ENCODE measurements at regions not wholly inside any gene's neighbourhood (a gene's known extent, or its start where the extent isn't known, plus 50 kb on each side); places are given as distances from the start of the nearest gene placed in this dataset.
"Not testable (repeated sequence)": the region's sequence is repeated elsewhere in the genome, so short reads cannot be mapped to it uniquely, and the experiment has no call there.

DNA sequence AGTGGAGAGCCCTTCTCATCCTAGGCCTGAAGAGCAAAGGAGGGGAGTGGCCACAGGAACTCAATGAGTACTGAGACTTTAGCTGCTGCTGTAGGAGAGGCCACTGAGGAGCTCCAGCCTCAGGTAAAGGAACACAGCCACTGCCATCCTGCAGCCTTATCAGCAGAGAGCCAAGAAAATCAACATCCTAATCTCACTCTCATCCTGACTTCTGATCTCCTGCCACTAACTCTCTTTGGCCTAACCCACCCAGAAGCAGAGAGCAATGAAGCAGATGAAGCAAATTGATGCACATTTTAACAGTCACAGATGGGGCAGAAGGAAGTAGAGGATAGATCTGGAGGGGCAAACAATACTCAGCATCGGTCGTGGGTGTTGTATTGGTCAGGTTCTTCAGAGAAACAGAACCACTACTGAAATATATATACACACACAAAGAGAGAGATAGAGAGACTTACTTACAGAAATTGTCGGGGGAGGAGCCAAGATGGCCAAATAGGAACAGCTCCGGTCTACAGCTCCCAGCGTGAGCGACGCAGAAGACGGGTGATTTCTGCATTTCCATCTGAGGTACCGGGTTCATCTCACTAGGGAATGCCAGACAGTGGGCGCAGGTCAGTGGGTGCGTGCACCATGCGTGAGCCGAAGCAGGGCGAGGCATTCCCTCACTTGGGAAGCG lies 297.6 kb downstream of the MTERF1 start:
- Mint-ChIP-seq H3K4me3 (ENCODE audit: low read depth) (no peak overlapping the region), H3K4me1 (ENCODE audit: low read depth) (no peaks in the 10 kb centered on the region), H3K36me3 (ENCODE audit: low read depth) (no peaks in the 10 kb centered on the region), H3K27me3 (ENCODE audit: low read depth) (no peaks in the 10 kb centered on the region), H3K9me3 (no peaks in the 10 kb centered on the region), H3K27ac (no peak overlapping the region)
- DNase-seq (ENCODE audit: low spot score) = no peak
- intact Hi-C loops (cut with micrococcal nuclease) = no loop called here

DNA sequence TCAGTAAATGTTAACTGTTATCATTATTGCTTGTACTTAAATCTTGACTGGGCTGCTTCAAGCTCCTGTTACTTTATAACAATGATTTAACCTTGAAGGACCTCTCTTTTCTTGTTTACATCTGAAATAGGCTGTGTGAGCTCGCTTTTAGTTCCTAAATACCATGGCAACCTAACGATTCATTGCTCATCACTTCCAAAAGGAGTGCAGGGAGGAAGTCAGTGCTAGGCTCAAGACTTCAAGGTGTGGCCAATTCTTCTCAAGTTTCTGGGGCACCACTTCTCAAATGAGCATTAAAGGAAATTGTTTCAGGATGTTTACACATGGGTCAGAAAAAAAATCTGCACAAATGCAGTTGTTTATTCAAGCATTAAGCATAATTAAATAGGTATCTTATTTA lies 284.2 kb downstream of the MTERF1 start:
- H3K4me3 Mint-ChIP-seq (ENCODE audit: low read depth) = no peak overlapping the region
- no peaks in the 10 kb centered on the region for H3K27me3 Mint-ChIP-seq (ENCODE audit: low read depth)
- H3K36me3 Mint-ChIP-seq (ENCODE audit: low read depth) = no peaks in the 10 kb centered on the region
- intact Hi-C loops (cut with micrococcal nuclease) = no loop called here
- H3K4me1 Mint-ChIP-seq (ENCODE audit: low read depth) = no peaks in the 10 kb centered on the region
- H3K27ac Mint-ChIP-seq = no peak overlapping the region
- no peak for DNase-seq (ENCODE audit: low spot score)
- peaks cover 9% of the 10 kb centered on the region for H3K9me3 Mint-ChIP-seq

DNA sequence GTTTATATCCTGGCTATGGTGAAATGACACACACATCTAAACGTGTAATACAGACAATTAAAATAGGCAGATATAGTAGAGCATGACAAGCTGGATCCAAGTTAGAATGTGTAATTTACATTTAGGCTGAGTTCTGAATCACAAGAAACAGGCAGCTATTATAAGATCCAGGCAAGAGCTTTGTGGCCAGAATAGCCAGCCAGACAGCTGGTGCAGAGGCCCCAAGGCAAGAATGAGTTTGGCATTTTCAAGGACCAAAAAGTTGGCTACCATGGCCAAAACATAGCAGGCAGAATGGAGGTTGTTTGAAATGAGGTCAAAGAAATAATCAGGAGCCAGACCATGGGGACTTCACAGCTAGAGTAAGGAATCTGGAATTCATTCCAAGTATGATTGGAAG lies 281.7 kb downstream of the MTERF1 start:
- H3K4me1 Mint-ChIP-seq (ENCODE audit: low read depth) = no peaks in the 10 kb centered on the region
- no peaks in the 10 kb centered on the region for H3K27me3 Mint-ChIP-seq (ENCODE audit: low read depth)
- DNase-seq (ENCODE audit: low spot score) = no peak
- H3K36me3 Mint-ChIP-seq (ENCODE audit: low read depth) = no peaks in the 10 kb centered on the region
- no peak overlapping the region for H3K27ac Mint-ChIP-seq
- no peak overlapping the region for H3K4me3 Mint-ChIP-seq (ENCODE audit: low read depth)
- intact Hi-C loops (cut with micrococcal nuclease) = no loop called here
- H3K9me3 Mint-ChIP-seq = no peaks in the 10 kb centered on the region

DNA sequence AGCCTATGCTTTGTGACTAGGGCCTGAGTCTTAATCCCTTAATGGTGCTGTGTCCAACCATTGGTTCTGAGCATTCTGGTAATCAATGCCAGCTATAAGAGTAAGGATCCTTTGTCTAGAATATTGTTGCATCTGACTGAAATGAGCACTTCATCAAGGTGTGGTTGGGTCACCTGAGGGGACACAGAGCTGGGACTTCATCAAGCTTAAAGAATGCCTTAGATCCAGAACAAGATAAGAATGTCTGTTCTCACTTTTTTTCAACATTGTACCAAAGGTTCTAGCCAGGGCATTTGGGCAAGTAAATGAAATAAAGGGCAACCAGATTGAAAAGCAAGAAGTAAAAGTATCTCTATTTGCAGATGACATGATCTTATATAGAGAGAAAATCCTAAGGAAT lies 280.4 kb downstream of the MTERF1 start:
- no peaks in the 10 kb centered on the region for H3K36me3 Mint-ChIP-seq (ENCODE audit: low read depth)
- no peaks in the 10 kb centered on the region for H3K9me3 Mint-ChIP-seq
- H3K4me1 Mint-ChIP-seq (ENCODE audit: low read depth) = no peaks in the 10 kb centered on the region
- H3K27ac Mint-ChIP-seq = no peak overlapping the region
- DNase-seq (ENCODE audit: low spot score) = no peak
- no peaks in the 10 kb centered on the region for H3K27me3 Mint-ChIP-seq (ENCODE audit: low read depth)
- H3K4me3 Mint-ChIP-seq (ENCODE audit: low read depth) = no peak overlapping the region
- intact Hi-C loops (cut with micrococcal nuclease) = no loop called here

DNA sequence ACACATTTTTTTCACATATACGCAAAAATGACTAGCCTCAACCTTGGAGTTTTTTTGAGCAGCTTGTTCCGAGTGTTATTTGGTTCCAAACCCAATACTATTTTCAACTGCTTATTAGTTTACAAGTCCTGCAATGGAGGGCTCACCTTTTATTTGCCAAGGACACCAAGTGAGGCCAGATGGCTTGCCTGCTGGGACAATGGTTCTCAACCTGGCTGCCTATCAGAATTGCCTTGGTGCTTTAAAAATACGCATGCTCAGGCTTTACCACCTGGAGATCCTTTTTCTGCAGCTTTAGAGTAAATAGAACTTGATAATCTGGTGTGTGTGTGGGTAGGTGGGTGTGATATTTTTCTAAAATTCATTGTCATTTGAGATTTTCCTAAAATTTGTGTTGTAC lies 276.8 kb downstream of the MTERF1 start:
- intact Hi-C loops (cut with micrococcal nuclease) = no loop called here
- Mint-ChIP-seq H3K27ac (no peak overlapping the region), H3K36me3 (ENCODE audit: low read depth) (no peaks in the 10 kb centered on the region), H3K4me3 (ENCODE audit: low read depth) (no peak overlapping the region), H3K9me3 (no peaks in the 10 kb centered on the region), H3K27me3 (ENCODE audit: low read depth) (no peaks in the 10 kb centered on the region), H3K4me1 (ENCODE audit: low read depth) (no peaks in the 10 kb centered on the region)
- DNase-seq (ENCODE audit: low spot score) = no peak

- DNase-seq (ENCODE audit: low spot score) = no peak
- intact Hi-C loops (cut with micrococcal nuclease) = no loop called here
- no peak overlapping the region for H3K4me3 Mint-ChIP-seq (ENCODE audit: low read depth)
- no peak overlapping the region for H3K27ac Mint-ChIP-seq
- H3K4me1 Mint-ChIP-seq (ENCODE audit: low read depth) = no peaks in the 10 kb centered on the region
- no peaks in the 10 kb centered on the region for H3K9me3 Mint-ChIP-seq
- H3K36me3 Mint-ChIP-seq (ENCODE audit: low read depth) = no peaks in the 10 kb centered on the region
- no peaks in the 10 kb centered on the region for H3K27me3 Mint-ChIP-seq (ENCODE audit: low read depth)
These were observed 271.9 kb downstream of the MTERF1 start for GRCh38 chr7:91608606-91609005.

GRCh38 chr7:91609525-91609924 lies 271.0 kb downstream of the MTERF1 start:
- no peaks in the 10 kb centered on the region for H3K36me3 Mint-ChIP-seq (ENCODE audit: low read depth)
- no peaks in the 10 kb centered on the region for H3K27me3 Mint-ChIP-seq (ENCODE audit: low read depth)
- intact Hi-C loops (cut with micrococcal nuclease) = no loop called here
- no peak for DNase-seq (ENCODE audit: low spot score)
- no peak overlapping the region for H3K27ac Mint-ChIP-seq
- H3K4me3 Mint-ChIP-seq (ENCODE audit: low read depth) = no peak overlapping the region
- no peaks in the 10 kb centered on the region for H3K9me3 Mint-ChIP-seq
- no peaks in the 10 kb centered on the region for H3K4me1 Mint-ChIP-seq (ENCODE audit: low read depth)

GRCh38 chr7:91614431-91614830 lies 266.1 kb downstream of the MTERF1 start:
- no peak for DNase-seq (ENCODE audit: low spot score)
- Mint-ChIP-seq H3K9me3 (no peaks in the 10 kb centered on the region), H3K4me1 (ENCODE audit: low read depth) (no peaks in the 10 kb centered on the region), H3K27ac (no peak overlapping the region), H3K27me3 (ENCODE audit: low read depth) (no peaks in the 10 kb centered on the region), H3K4me3 (ENCODE audit: low read depth) (no peak overlapping the region), H3K36me3 (ENCODE audit: low read depth) (no peaks in the 10 kb centered on the region)
- intact Hi-C loops (cut with micrococcal nuclease) = no loop called here

- intact Hi-C loops (cut with micrococcal nuclease) = no loop called here
- H3K36me3 Mint-ChIP-seq (ENCODE audit: low read depth) = no peaks in the 10 kb centered on the region
- H3K4me1 Mint-ChIP-seq (ENCODE audit: low read depth) = no peaks in the 10 kb centered on the region
- no peak for DNase-seq (ENCODE audit: low spot score)
- no peaks in the 10 kb centered on the region for H3K27me3 Mint-ChIP-seq (ENCODE audit: low read depth)
- no peak overlapping the region for H3K4me3 Mint-ChIP-seq (ENCODE audit: low read depth)
- H3K27ac Mint-ChIP-seq = no peak overlapping the region
- H3K9me3 Mint-ChIP-seq = no peaks in the 10 kb centered on the region
These were observed 261.4 kb downstream of the MTERF1 start for GRCh38 chr7:91618776-91619765.

GRCh38 chr7:91620827-91621226 lies 259.7 kb downstream of the MTERF1 start:
- Mint-ChIP-seq H3K4me3 (ENCODE audit: low read depth) (no peak overlapping the region), H3K4me1 (ENCODE audit: low read depth) (no peaks in the 10 kb centered on the region), H3K27ac (no peak overlapping the region), H3K9me3 (no peaks in the 10 kb centered on the region), H3K36me3 (ENCODE audit: low read depth) (no peaks in the 10 kb centered on the region), H3K27me3 (ENCODE audit: low read depth) (no peaks in the 10 kb centered on the region)
- DNase-seq (ENCODE audit: low spot score) = no peak
- intact Hi-C loops (cut with micrococcal nuclease) = no loop called here

DNA sequence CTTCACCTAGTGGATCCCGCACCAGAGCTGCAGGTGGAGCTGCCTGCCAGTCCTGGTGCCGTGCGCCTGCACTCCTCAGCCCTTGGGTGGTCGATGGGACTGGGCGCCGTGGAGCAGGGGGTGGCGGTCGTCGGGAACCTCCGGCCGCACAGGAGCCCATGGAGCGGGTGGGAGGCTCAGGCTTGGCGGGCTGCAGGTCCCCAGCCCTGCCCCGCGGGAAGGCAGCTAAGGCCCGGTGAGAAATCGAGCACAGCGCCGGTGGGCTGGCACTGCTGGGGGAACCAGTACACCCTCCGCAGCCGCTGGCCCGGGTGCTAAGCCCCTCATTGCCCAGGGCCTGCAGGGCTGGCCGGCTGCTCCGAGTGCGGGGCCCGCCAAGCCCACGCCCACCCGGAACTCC lies 253.2 kb downstream of the MTERF1 start:
- H3K4me3 Mint-ChIP-seq (ENCODE audit: low read depth); intact Hi-C loops (cut with micrococcal nuclease): not testable (repeated sequence)

GRCh38 chr7:91628742-91629141 lies 251.8 kb downstream of the MTERF1 start:
- Mint-ChIP-seq H3K4me1 (ENCODE audit: low read depth) (no peaks in the 10 kb centered on the region), H3K9me3 (no peaks in the 10 kb centered on the region), H3K36me3 (ENCODE audit: low read depth) (no peaks in the 10 kb centered on the region), H3K27ac (no peak overlapping the region), H3K27me3 (ENCODE audit: low read depth) (no peaks in the 10 kb centered on the region), H3K4me3 (ENCODE audit: low read depth) (no peak overlapping the region)
- intact Hi-C loops (cut with micrococcal nuclease) = no loop called here
- DNase-seq (ENCODE audit: low spot score) = no peak

More for the DNA sequence above, 253.2 kb downstream of the MTERF1 start:
- not testable (repeated sequence) for H3K36me3 Mint-ChIP-seq (ENCODE audit: low read depth); H3K9me3 Mint-ChIP-seq; DNase-seq (ENCODE audit: low spot score); H3K27me3 Mint-ChIP-seq (ENCODE audit: low read depth); H3K27ac Mint-ChIP-seq; H3K4me1 Mint-ChIP-seq (ENCODE audit: low read depth)
